SK-N-SH treated with all-trans-retinoic acid at 6 μM for 48 hours (cell line): ENCODE measurements at regions not wholly inside any gene's neighbourhood (a gene's known extent, or its start where the extent isn't known, plus 50 kb on each side); places are given as distances from the start of the nearest gene placed in this dataset.

ENCODE experiments used
- ATAC-seq: fragments of 200-7000 bp; cut with Tn5 transposase; 3 replicates; pipeline ENCODE4 v1.9.1; 2020; ENCODE audit warnings: mild to moderate bottlenecking, moderate library complexity
- ARNTL ChIP-seq: fragments of 450-650 bp; formaldehyde crosslinking; IDR thresholded peaks from 2 replicates; pipeline ENCODE4 v1.5.0; 2020; ENCODE audit warnings: low read depth, mild to moderate bottlenecking, moderate library complexity, borderline replicate concordance
- BACH2 ChIP-seq: fragments of 250-450 bp; sonication (Bioruptor Pico); IDR thresholded peaks from 2 replicates; pipeline ENCODE4 v1.9.0; 2021; ENCODE audit warnings: mild to moderate bottlenecking, borderline replicate concordance
- CREB5 ChIP-seq: fragments of 250-450 bp; sonication (Bioruptor Pico); IDR thresholded peaks from 2 replicates; pipeline ENCODE4 v1.5.1; 2020; ENCODE audit warnings: low read depth, mild to moderate bottlenecking, moderate library complexity
- CSDC2 ChIP-seq: fragments of 250-450 bp; sonication (Bioruptor Pico); IDR thresholded peaks from 2 replicates; pipeline ENCODE4 v1.5.0; 2020; ENCODE audit warnings: mild to moderate bottlenecking, moderate library complexity
- CSRNP3 ChIP-seq: fragments of 250-450 bp; sonication (Bioruptor Pico); IDR thresholded peaks from 2 replicates; pipeline ENCODE4 v1.5.1; 2021; ENCODE audit warnings: mild to moderate bottlenecking, moderate library complexity
- ESRRG ChIP-seq: fragments of 250-450 bp; sonication (Bioruptor Pico); IDR thresholded peaks from 2 replicates; pipeline ENCODE4 v1.6.1; 2021; ENCODE audit warnings: mild to moderate bottlenecking
- GLIS3 ChIP-seq: fragments of 250-450 bp; sonication (Bioruptor Pico); IDR thresholded peaks from 2 replicates; pipeline ENCODE4 v1.5.0; 2020; ENCODE audit warnings: mild to moderate bottlenecking, moderate library complexity
- OSR1 ChIP-seq: fragments of 250-450 bp; sonication (Bioruptor Pico); IDR thresholded peaks from 2 replicates; pipeline ENCODE4 v1.8.0; 2022; ENCODE audit warnings: moderate library complexity, mild to moderate bottlenecking, inconsistent platforms
- PATZ1 ChIP-seq: fragments of 250-450 bp; sonication (Bioruptor Pico); IDR thresholded peaks from 2 replicates; pipeline ENCODE4 v1.8.0; 2020; ENCODE audit warnings: mild to moderate bottlenecking, moderate library complexity, borderline replicate concordance
- POU6F1 ChIP-seq: fragments of 250-450 bp; sonication (Bioruptor Pico); IDR thresholded peaks from 2 replicates; pipeline ENCODE4 v1.8.0; 2021; ENCODE audit warnings: low read depth, mild to moderate bottlenecking, moderate library complexity, borderline replicate concordance
- PPARA ChIP-seq: fragments of 250-450 bp; sonication (Bioruptor Pico); IDR thresholded peaks from 2 replicates; pipeline ENCODE4 v1.5.0; 2020; ENCODE audit warnings: mild to moderate bottlenecking, borderline replicate concordance
- RARB ChIP-seq: fragments of 250-450 bp; sonication (Bioruptor Pico); IDR thresholded peaks from 2 replicates; pipeline ENCODE4 v1.8.0; 2021; ENCODE audit warnings: mild to moderate bottlenecking, moderate library complexity
- TCF4 ChIP-seq: fragments of 250-450 bp; sonication (Bioruptor Pico); IDR thresholded peaks from 2 replicates; pipeline ENCODE4 v1.8.0; 2021; ENCODE audit warnings: mild to moderate bottlenecking, moderate library complexity, borderline replicate concordance
- TOX ChIP-seq: fragments of 250-450 bp; sonication (Bioruptor Pico); IDR thresholded peaks from 2 replicates; pipeline ENCODE4 v1.8.0; 2021; ENCODE audit warnings: mild to moderate bottlenecking, moderate library complexity, borderline replicate concordance
- TSHZ2 ChIP-seq: fragments of 250-450 bp; sonication (Bioruptor Pico); IDR thresholded peaks from 2 replicates; pipeline ENCODE4 v1.5.0; 2020; ENCODE audit warnings: mild to moderate bottlenecking, moderate library complexity
- ZC3H10 ChIP-seq: fragments of 250-450 bp; sonication (Bioruptor Pico); IDR thresholded peaks from 2 replicates; pipeline ENCODE4 v1.5.1; 2021; ENCODE audit warnings: mild to moderate bottlenecking, moderate library complexity
- ZFP3 ChIP-seq: fragments of 250-450 bp; sonication (Bioruptor Pico); IDR thresholded peaks from 2 replicates; pipeline ENCODE4 v1.5.0; 2020; ENCODE audit warnings: mild to moderate bottlenecking, moderate library complexity
- ZNF565 ChIP-seq: fragments of 450-650 bp; formaldehyde crosslinking; conservative IDR thresholded peaks from 2 replicates; pipeline ENCODE4 v1.5.0; 2020; ENCODE audit warnings: low read depth, mild to moderate bottlenecking, moderate library complexity
- ZNF70 ChIP-seq: fragments of 450-650 bp; formaldehyde crosslinking; IDR thresholded peaks from 2 replicates; pipeline ENCODE4 v1.5.0; 2020; ENCODE audit warnings: mild to moderate bottlenecking, moderate library complexity
- ZNF8 ChIP-seq: fragments of 450-650 bp; formaldehyde crosslinking; IDR thresholded peaks from 2 replicates; pipeline ENCODE4 v1.5.0; 2020; ENCODE audit warnings: mild to moderate bottlenecking, moderate library complexity

- TF ChIP-seq ARNTL (CRISPR knock-in tag) = no peak
- no peak for TF ChIP-seq ESRRG (CRISPR knock-in tag)
- TF ChIP-seq PATZ1 (CRISPR knock-in tag) = no peak
- no peak for TF ChIP-seq ZFP3 (CRISPR knock-in tag)
- no peak for TF ChIP-seq TCF4 (CRISPR knock-in tag)
- no peak for TF ChIP-seq CREB5 (CRISPR knock-in tag)
- TF ChIP-seq ZNF8 (CRISPR knock-in tag) = no peak
- TF ChIP-seq PPARA (CRISPR knock-in tag) = no peak
- TF ChIP-seq RARB (CRISPR knock-in tag) = no peak
- TF ChIP-seq POU6F1 (CRISPR knock-in tag) = no peak
- no peak for TF ChIP-seq ZNF70 (CRISPR knock-in tag)
- no peak for TF ChIP-seq ZC3H10
- no peak for TF ChIP-seq GLIS3 (CRISPR knock-in tag)
- no peak for TF ChIP-seq TOX (CRISPR knock-in tag)
- no peak for TF ChIP-seq TSHZ2 (CRISPR knock-in tag)
- no peak for TF ChIP-seq BACH2 (CRISPR knock-in tag)
- TF ChIP-seq CSRNP3 (CRISPR knock-in tag) = no peak
- ATAC-seq = no peak
These were observed 90.2 kb upstream of the AGTR1 start for GRCh38 chr3:148607491-148607890.

- no peak for TF ChIP-seq POU6F1 (CRISPR knock-in tag)
- no peak for TF ChIP-seq ZNF565 (CRISPR knock-in tag)
- TF ChIP-seq ARNTL (CRISPR knock-in tag) = no peak
- no peak for TF ChIP-seq TCF4 (CRISPR knock-in tag)
- TF ChIP-seq TOX (CRISPR knock-in tag) = no peak
- no peak for TF ChIP-seq BACH2 (CRISPR knock-in tag)
- no peak for TF ChIP-seq CREB5 (CRISPR knock-in tag)
- TF ChIP-seq PATZ1 (CRISPR knock-in tag) = no peak
- no peak for TF ChIP-seq RARB (CRISPR knock-in tag)
- TF ChIP-seq PPARA (CRISPR knock-in tag) = no peak
- no peak for TF ChIP-seq ZFP3 (CRISPR knock-in tag)
- TF ChIP-seq ESRRG (CRISPR knock-in tag) = no peak
- no peak for TF ChIP-seq OSR1
- no peak for TF ChIP-seq CSDC2 (CRISPR knock-in tag)
- no peak for TF ChIP-seq ZNF8 (CRISPR knock-in tag)
- no peak for ATAC-seq
These were observed 85.4 kb upstream of the AGTR1 start for GRCh38 chr3:148612278-148612677.
